Kidney (tissue), 13 donors: ENCODE measurements at regions not wholly inside any gene's neighbourhood (a gene's known extent, or its start where the extent isn't known, plus 50 kb on each side); places are given as distances from the start of the nearest gene placed in this dataset.

Experiments used
- DNase-seq, 5 donors: peaks; one replicate each; pipeline ENCODE4 v3.0.0-alpha.2; 2013 to 2020
- FAIRE-seq: peaks from 2 replicates; lab custom pipeline; 2012; peaks lifted over from hg19 to GRCh38; lab: Jason Lieb, UNC
- H3K27ac ChIP-seq, 2 donors: one replicate each; pipeline ENCODE4 v1.7.0; 2013; ENCODE audit warnings: low read depth in 2 of 2, low read length in 2 of 2, inconsistent platforms in 1 of 2
- H3K27me3 ChIP-seq: one replicate; pipeline ENCODE4 v1.7.1; 2013; ENCODE audit warnings: low read length, inconsistent platforms; ENCODE audit not compliant: control insufficient read depth, insufficient read depth
- H3K36me3 ChIP-seq, 3 donors: one replicate each; pipeline versions ENCODE4 v1.7.0 to v1.7.1; 2013; ENCODE audit warnings: low read length in 3 of 3, control low read depth in 1 of 3, inconsistent platforms in 1 of 3; ENCODE audit not compliant: insufficient read depth in 3 of 3, control insufficient read depth in 2 of 3
- H3K4me1 ChIP-seq, 3 donors: one replicate each; pipeline versions ENCODE4 v1.7.0 to v1.7.1; 2013; ENCODE audit warnings: low read length in 3 of 3, inconsistent platforms in 1 of 3, low read depth in 1 of 3; ENCODE audit not compliant: control insufficient read depth in 2 of 3, insufficient read depth in 2 of 3
- H3K4me3 ChIP-seq, 3 donors: one replicate each; pipeline versions ENCODE4 v1.7.0 to v1.8.1; 2013; ENCODE audit warnings: low read length in 3 of 3, control low read depth in 1 of 3, inconsistent platforms in 1 of 3
- H3K9ac ChIP-seq, 3 donors: one replicate each; pipeline versions ENCODE4 v1.7.0 to v1.7.1; 2013; ENCODE audit warnings: low read length in 3 of 3, control low read depth in 1 of 3, inconsistent platforms in 1 of 3
- H3K9me3 ChIP-seq, 3 donors: one replicate each; pipeline versions ENCODE4 v1.7.0 to v1.7.1; 2013; ENCODE audit warnings: low read length in 3 of 3, control low read depth in 1 of 3, inconsistent platforms in 1 of 3; ENCODE audit not compliant: control insufficient read depth in 2 of 3, insufficient read depth in 1 of 3
- intact Hi-C: fragments of 100-400 bp; cut with DNase I; formaldehyde crosslinking; loops from one replicate; pipeline ENCODE4 v1.11.1; 2022
- TF ChIP-seq, protein P1 (sequence below): IDR thresholded peaks from 3 replicates; pipeline ENCODE4 v1.5.1; 2012; ENCODE audit warnings: mild to moderate bottlenecking, moderate library complexity, borderline replicate concordance; ENCODE audit not compliant: insufficient read depth; ENCODE audit errors: extremely low read depth
- donor health status: control.
- donor health status: control.
- donor health status: control.
- donor health status: control.
- donor health status: control.
- donor health status: DM: yes; HTN: yes; CAD: no.
- donor health status: Normal renal cell carcinoma (clear cell type).

DNA sequence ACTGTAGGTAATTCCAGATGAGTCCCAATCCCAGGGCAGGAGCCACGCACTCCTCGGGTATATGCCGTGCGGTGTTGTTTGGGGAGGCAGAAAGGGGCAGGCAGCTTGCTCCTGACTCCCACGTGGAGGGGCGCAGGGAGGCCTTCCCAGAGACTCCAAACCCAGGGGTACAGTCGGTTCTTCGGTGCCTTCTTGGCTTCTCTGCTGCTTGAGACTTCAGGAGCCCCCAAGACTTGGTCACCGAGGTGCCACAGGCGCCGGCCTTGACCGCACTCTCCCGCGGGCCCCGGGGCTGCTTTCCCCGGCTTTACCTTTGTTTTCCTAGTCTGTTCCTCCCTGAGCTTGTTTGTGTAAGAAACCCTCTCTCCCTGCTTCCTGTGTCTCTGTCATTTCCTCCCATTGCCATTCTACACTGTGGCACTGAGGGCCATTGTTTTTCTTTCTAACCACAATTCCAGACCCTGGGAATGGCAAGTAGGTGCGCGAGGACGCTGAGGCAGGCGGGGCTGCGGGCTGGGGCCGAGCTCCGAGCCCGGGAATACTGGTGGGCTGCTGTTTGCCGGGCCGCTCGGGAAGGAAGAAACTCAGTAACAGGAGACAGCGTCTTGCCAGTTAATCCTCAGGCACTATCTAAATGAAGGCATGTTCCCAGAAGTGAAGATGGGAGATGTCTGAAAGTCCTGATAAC lies 215.6 kb upstream of the HEY2 start:
- H3K4me3 ChIP-seq, result peak overlapping the region in 1 of 3 donors; percentile 38
- no peak for FAIRE-seq
- no peak overlapping the region for H3K27ac ChIP-seq
- H3K36me3 ChIP-seq, result no peaks in the 10 kb centered on the region
- peak; percentile 41 to 70 (median 55) for DNase-seq
- H3K27me3 ChIP-seq, result no peaks in the 10 kb centered on the region
- H3K9me3 ChIP-seq, result no peaks in the 10 kb centered on the region
- intact Hi-C loops, result no loop called here
- TF ChIP-seq, protein P1, sequence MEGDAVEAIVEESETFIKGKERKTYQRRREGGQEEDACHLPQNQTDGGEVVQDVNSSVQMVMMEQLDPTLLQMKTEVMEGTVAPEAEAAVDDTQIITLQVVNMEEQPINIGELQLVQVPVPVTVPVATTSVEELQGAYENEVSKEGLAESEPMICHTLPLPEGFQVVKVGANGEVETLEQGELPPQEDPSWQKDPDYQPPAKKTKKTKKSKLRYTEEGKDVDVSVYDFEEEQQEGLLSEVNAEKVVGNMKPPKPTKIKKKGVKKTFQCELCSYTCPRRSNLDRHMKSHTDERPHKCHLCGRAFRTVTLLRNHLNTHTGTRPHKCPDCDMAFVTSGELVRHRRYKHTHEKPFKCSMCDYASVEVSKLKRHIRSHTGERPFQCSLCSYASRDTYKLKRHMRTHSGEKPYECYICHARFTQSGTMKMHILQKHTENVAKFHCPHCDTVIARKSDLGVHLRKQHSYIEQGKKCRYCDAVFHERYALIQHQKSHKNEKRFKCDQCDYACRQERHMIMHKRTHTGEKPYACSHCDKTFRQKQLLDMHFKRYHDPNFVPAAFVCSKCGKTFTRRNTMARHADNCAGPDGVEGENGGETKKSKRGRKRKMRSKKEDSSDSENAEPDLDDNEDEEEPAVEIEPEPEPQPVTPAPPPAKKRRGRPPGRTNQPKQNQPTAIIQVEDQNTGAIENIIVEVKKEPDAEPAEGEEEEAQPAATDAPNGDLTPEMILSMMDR, result no peak
- peaks cover 0 to 2% (median 0%) of the 10 kb centered on the region in 3 donors for H3K4me1 ChIP-seq
- no peak overlapping the region for H3K9ac ChIP-seq

DNA sequence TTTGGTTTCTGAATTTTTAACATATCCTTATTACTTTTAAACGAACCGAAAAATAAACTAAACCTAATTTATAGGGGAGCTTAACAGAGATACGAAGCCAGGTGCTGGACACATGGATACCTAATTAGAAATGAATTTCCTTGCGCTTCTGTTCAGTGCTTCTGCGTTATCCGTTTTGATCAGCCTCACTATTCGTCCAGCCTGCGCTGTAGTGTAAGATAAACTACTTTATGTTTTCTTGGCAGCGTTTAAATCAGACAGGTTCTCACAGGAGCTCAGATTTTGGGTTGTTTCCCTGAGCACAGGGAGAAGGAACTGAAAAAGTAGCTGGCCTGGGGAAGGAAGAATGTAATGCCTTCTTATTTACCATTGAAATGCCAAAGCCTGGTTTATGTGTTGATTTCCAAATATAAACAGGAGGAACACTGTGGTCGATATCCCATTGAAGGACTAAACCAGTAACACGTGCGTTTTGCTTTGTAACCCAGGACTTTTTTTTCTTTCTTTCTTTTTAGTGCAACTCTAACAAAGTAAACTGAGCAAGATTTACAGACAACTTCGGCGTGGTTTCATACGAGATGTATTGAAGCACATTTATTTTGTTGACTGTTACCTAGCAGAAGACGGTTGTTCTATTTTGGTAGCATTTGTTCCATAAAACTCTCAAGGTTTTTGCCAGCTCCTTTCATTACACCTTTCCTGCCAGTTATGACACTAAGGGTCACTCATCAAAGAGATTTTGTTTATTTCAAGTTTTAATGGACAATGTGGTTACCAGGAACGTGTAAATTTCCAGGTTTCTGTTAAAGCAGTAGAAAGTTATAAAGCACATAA lies 214.8 kb upstream of the HEY2 start:
- no peaks in the 10 kb centered on the region for H3K9me3 ChIP-seq
- no peak overlapping the region for H3K9ac ChIP-seq
- peaks cover 0 to 2% (median 0%) of the 10 kb centered on the region in 3 donors for H3K4me1 ChIP-seq
- intact Hi-C loops, result no loop called here
- H3K4me3 ChIP-seq, result no peak overlapping the region
- no peak for FAIRE-seq
- H3K27ac ChIP-seq, result no peak overlapping the region
- TF ChIP-seq, protein P1, result no peak
- DNase-seq, result no peak
- no peaks in the 10 kb centered on the region for H3K27me3 ChIP-seq
- no peaks in the 10 kb centered on the region for H3K36me3 ChIP-seq

DNA sequence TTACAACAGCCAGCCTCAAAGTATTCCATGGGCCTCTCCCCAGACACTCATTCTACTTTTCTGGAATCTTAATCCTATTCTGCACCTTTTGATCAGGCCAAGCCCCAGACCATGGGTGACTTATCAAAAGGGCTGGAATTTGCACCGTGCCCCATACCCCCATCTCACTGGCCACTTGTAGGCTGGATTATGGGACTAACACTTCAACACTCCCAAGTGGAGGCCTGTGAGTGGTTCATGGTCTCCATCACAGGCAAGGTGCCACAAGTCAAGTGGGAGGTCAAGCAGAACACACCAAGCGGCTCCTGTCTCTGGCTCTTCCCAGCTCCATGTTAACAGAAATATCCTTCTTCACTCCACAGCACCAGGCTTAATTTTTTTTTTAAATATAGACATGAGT lies 212.3 kb upstream of the HEY2 start:
- Histone ChIP-seq H3K27ac (no peak overlapping the region), H3K4me1 (peaks cover 0 to 2% (median 0%) of the 10 kb centered on the region in 3 donors), H3K9me3 (no peaks in the 10 kb centered on the region), H3K27me3 (no peaks in the 10 kb centered on the region), H3K4me3 (no peak overlapping the region), H3K9ac (no peak overlapping the region), H3K36me3 (no peaks in the 10 kb centered on the region)
- FAIRE-seq (no peak), DNase-seq (no peak)
- intact Hi-C loops, result no loop called here
- TF ChIP-seq, protein P1, result no peak
